Activated CD4-positive, alpha-beta T cell treated with anti-CD3 and anti-CD28 coated beads, Interleukin-2, amount 10 ng/mL, durations not matched to agents 24 days and 14 days (primary cell): ENCODE measurements at regions not wholly inside any gene's neighbourhood (a gene's known extent, or its start where the extent isn't known, plus 50 kb on each side); places are given as distances from the start of the nearest gene placed in this dataset.

Source experiments
- DNase-seq: peaks from one replicate; pipeline ENCODE4 v3.0.0; 2022
- H3K27ac Mint-ChIP-seq: one replicate; pipeline ENCODE4 v1.8.0; 2022; ENCODE audit warnings: mild to moderate bottlenecking, mixed read lengths
- H3K27me3 Mint-ChIP-seq: one replicate; pipeline ENCODE4 v1.8.0; 2022; ENCODE audit warnings: mixed read lengths
- H3K36me3 Mint-ChIP-seq: one replicate; pipeline ENCODE4 v1.8.0; 2022; ENCODE audit warnings: low read depth, mild to moderate bottlenecking, mixed read lengths
- H3K4me1 Mint-ChIP-seq: one replicate; pipeline ENCODE4 v1.8.0; 2021; ENCODE audit warnings: mixed read lengths
- H3K4me3 Mint-ChIP-seq: one replicate; pipeline ENCODE4 v1.8.0; 2022; ENCODE audit warnings: mild to moderate bottlenecking, moderate library complexity, mixed read lengths
- H3K9me3 Mint-ChIP-seq: one replicate; pipeline ENCODE4 v1.8.0; 2021; ENCODE audit warnings: mixed read lengths
- intact Hi-C: fragments of 100-400 bp; cut with micrococcal nuclease; formaldehyde crosslinking; loops from one replicate; pipeline ENCODE4 v1.15.1; 2023

GRCh38 chr7:19062216-19062615 is 55.2 kb downstream of the TWIST1 start:
- DNase-seq, result no peak
- Mint-ChIP-seq H3K36me3 (no peaks in the 10 kb centered on the region), H3K27me3 (no peaks in the 10 kb centered on the region), H3K9me3 (no peaks in the 10 kb centered on the region), H3K4me3 (no peak overlapping the region), H3K4me1 (no peaks in the 10 kb centered on the region), H3K27ac (no peak overlapping the region)
- intact Hi-C loops, result no loop called here

GRCh38 chr7:19061331-19061730 is 56.1 kb downstream of the TWIST1 start:
- intact Hi-C loops, result no loop called here
- Mint-ChIP-seq H3K27me3 (no peaks in the 10 kb centered on the region), H3K4me3 (no peak overlapping the region), H3K27ac (no peak overlapping the region), H3K9me3 (no peaks in the 10 kb centered on the region), H3K4me1 (no peaks in the 10 kb centered on the region), H3K36me3 (no peaks in the 10 kb centered on the region)
- DNase-seq, result no peak

- no peak overlapping the region for H3K27ac Mint-ChIP-seq
- intact Hi-C loops, result no loop called here
- H3K4me1 Mint-ChIP-seq, result no peaks in the 10 kb centered on the region
- no peaks in the 10 kb centered on the region for H3K36me3 Mint-ChIP-seq
- H3K4me3 Mint-ChIP-seq, result no peak overlapping the region
- H3K27me3 Mint-ChIP-seq, result no peaks in the 10 kb centered on the region
- no peak for DNase-seq
- H3K9me3 Mint-ChIP-seq, result no peaks in the 10 kb centered on the region
Measured at GRCh38 chr7:19060761-19061259, 56.6 kb downstream of the TWIST1 start.

- Mint-ChIP-seq H3K36me3 (no peaks in the 10 kb centered on the region), H3K4me1 (peaks cover 2% of the 10 kb centered on the region), H3K27me3 (no peaks in the 10 kb centered on the region), H3K9me3 (no peaks in the 10 kb centered on the region), H3K27ac (no peak overlapping the region), H3K4me3 (no peak overlapping the region)
- no peak for DNase-seq
- intact Hi-C loops, result loop anchor here (10.0 kb wide), 2 partner anchors 362 to 462 kb away; no protein-coding TSS in a partner anchor
Measured at GRCh38 chr7:19056305-19056704, 61.1 kb downstream of the TWIST1 start.
